Lung (tissue), 11 donors: ENCODE measurements at regions not wholly inside any gene's neighbourhood (a gene's known extent, or its start where the extent isn't known, plus 50 kb on each side); places are given as distances from the start of the nearest gene placed in this dataset.

Experiments used
- ATAC-seq: fragments of 200-7000 bp; cut with Tn5 transposase; one replicate; pipeline ENCODE4 v1.9.1; 2020; ENCODE audit warnings: moderate number of reproducible peaks; ENCODE audit not compliant: insufficient read depth, low FRiP score
- DNase-seq, 3 donors: peaks; one replicate each; pipeline ENCODE4 v3.0.0-alpha.2; 2013 to 2017
- H3K27ac ChIP-seq, 2 donors: one replicate each; pipeline ENCODE4 v1.5.1; 2013; ENCODE audit warnings: mild to moderate bottlenecking in 2 of 2, moderate library complexity in 2 of 2, control low read depth in 1 of 2, inconsistent platforms in 1 of 2, low read depth in 1 of 2, low read length in 1 of 2
- H3K27me3 ChIP-seq, 3 donors: one replicate each; pipeline ENCODE4 v1.5.1; 2013; ENCODE audit warnings: low read length in 2 of 3; ENCODE audit not compliant: control insufficient read depth in 3 of 3, insufficient read depth in 3 of 3
- H3K36me3 ChIP-seq, 4 donors: one replicate each; pipeline ENCODE4 v1.5.1; 2013; ENCODE audit warnings: low read length in 4 of 4, mild to moderate bottlenecking in 1 of 4, moderate library complexity in 1 of 4; ENCODE audit not compliant: control insufficient read depth in 4 of 4, insufficient read depth in 4 of 4
- H3K4me1 ChIP-seq, 5 donors: one replicate each; pipeline ENCODE4 v1.5.1; 2013; ENCODE audit warnings: low read length in 5 of 5, mild to moderate bottlenecking in 2 of 5, moderate library complexity in 1 of 5; ENCODE audit not compliant: control insufficient read depth in 5 of 5, insufficient read depth in 5 of 5
- H3K4me3 ChIP-seq: one replicate; pipeline ENCODE4 v1.5.1; 2013; ENCODE audit warnings: mild to moderate bottlenecking, control low read depth, moderate library complexity
- H3K9ac ChIP-seq, 2 donors: one replicate each; pipeline ENCODE4 v1.5.1; 2013; ENCODE audit warnings: low read length in 2 of 2, control low read depth in 1 of 2; ENCODE audit not compliant: insufficient read depth in 1 of 2
- H3K9me3 ChIP-seq, 4 donors: one replicate each; pipeline ENCODE4 v1.5.1; 2013; ENCODE audit warnings: low read length in 3 of 4, mild to moderate bottlenecking in 1 of 4, moderate library complexity in 1 of 4; ENCODE audit not compliant: control insufficient read depth in 4 of 4, insufficient read depth in 3 of 4
- WGBS, 2 donors: extraction: QIAGEN DNeasy Blood & Tissue Kit; methylation state at CpG; one replicate each; pipeline ENCODE4 v1.1.7; 2013; 5-methylcytosine and 5-hydroxymethylcytosine counted together
- TF ChIP-seq, protein P1 (sequence below): IDR thresholded peaks from 2 replicates; pipeline ENCODE4 v1.5.1; 2012; ENCODE audit warnings: mild to moderate bottlenecking; ENCODE audit errors: control extremely low read depth, extremely low read depth
- donor health status: control.
- donor health status: control.
- donor health status: Bipolar disorder and iron deficiency.
- donor health status: healthy.
- donor health status: DM: yes; HTN: yes; CAD: no.

DNA sequence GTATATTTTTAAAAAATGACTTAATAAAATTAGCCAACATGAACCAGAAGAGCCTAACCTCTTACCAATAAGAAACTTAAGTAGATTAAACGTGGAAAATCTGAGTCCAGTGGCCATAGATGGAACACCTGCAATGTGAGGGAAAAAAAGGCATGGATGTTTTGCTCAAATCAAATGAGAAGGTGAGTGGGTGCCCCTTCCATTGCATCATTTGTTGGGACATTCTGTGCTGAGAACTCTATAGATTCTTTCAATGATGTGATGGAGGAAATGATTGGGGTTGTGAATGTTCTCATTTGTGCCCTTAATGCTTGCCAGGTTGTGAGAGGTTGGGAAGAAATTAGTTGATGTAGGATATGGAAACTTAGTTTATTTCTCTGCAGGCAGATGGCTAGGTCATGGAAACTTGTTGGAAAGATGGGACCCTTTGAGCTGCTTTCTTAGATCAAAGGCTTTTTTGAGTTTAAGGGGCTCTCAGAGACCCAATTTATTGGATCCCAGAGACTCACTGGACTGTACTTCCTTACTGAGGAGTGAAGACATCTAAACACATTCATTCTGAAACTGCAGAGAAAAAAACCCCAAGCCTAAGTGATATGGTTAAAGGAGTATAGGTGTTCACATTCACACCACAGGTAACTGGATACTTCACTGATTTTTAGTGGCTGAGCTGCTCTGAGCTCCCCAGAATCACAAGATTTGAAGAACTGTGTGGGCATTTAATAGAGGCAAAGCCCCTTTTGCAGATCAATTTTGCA lies 95.9 kb downstream of the DACT1 start:
- no peaks in the 10 kb centered on the region for H3K27me3 ChIP-seq
- H3K9ac ChIP-seq, result no peak overlapping the region
- H3K4me1 ChIP-seq, result no peaks in the 10 kb centered on the region
- WGBS, 2 donors, result 86 to 92% methylated on average over 1 of the region's 1 CpG
- no peak overlapping the region for H3K4me3 ChIP-seq
- no peaks in the 10 kb centered on the region for H3K36me3 ChIP-seq
- H3K9me3 ChIP-seq, result peaks cover 0 to 1% (median 0%) of the 10 kb centered on the region in 4 donors
- DNase-seq (no peak), ATAC-seq (no peak)
- H3K27ac ChIP-seq, result no peak overlapping the region
- TF ChIP-seq, protein P1, sequence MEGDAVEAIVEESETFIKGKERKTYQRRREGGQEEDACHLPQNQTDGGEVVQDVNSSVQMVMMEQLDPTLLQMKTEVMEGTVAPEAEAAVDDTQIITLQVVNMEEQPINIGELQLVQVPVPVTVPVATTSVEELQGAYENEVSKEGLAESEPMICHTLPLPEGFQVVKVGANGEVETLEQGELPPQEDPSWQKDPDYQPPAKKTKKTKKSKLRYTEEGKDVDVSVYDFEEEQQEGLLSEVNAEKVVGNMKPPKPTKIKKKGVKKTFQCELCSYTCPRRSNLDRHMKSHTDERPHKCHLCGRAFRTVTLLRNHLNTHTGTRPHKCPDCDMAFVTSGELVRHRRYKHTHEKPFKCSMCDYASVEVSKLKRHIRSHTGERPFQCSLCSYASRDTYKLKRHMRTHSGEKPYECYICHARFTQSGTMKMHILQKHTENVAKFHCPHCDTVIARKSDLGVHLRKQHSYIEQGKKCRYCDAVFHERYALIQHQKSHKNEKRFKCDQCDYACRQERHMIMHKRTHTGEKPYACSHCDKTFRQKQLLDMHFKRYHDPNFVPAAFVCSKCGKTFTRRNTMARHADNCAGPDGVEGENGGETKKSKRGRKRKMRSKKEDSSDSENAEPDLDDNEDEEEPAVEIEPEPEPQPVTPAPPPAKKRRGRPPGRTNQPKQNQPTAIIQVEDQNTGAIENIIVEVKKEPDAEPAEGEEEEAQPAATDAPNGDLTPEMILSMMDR, result no peak

DNA sequence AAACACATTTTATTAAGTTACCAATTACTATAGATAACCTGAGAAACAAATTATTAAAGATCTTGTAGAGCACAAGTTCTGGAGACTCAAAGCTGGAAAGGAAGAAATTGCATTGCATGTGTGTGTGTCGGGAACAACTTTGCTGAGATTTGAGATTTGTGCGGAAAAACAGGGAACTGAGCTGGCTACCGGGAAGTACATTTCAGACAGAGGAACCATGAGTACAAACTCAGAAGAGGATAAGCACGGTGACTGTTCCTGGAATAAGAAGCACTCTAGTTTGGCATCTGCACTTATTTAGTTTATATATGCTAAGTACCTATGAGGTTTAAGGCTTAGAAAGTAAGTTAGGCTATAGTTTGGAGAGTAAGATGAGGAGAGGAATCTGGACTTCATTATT lies 97.8 kb downstream of the DACT1 start:
- H3K36me3 ChIP-seq, result no peaks in the 10 kb centered on the region
- H3K27me3 ChIP-seq, result no peaks in the 10 kb centered on the region
- H3K9ac ChIP-seq, result no peak overlapping the region
- H3K4me3 ChIP-seq, result no peak overlapping the region
- DNase-seq, result no peak
- H3K27ac ChIP-seq, result no peak overlapping the region
- WGBS, 2 donors, result 52 to 59% methylated on average over 4 of the region's 4 CpGs
- no peaks in the 10 kb centered on the region for H3K4me1 ChIP-seq
- H3K9me3 ChIP-seq, result no peaks in the 10 kb centered on the region
- no peak for ATAC-seq
- TF ChIP-seq, protein P1, result no peak

DNA sequence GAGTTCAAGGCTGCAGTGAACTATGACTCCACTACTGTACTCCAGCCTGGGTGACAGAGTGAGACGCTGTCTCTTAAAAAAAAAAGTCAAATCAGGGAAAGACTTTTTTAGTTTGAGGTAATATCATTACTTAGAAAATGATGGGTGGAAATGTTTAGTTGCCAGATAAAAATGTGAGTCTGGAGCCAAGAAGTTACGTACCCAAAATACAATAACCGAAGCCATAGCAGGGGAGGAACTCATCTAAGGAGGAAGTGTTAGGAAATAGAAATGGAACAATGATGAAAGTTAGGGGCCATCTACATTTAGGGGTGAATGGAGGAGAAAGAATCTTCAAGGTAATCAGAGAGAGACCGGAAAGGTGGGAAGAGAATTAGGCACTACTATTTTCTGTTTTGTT lies 98.8 kb downstream of the DACT1 start:
- WGBS, 2 donors, result 54 to 68% methylated on average over 4 of the region's 4 CpGs
- TF ChIP-seq, protein P1, result no peak

DNA sequence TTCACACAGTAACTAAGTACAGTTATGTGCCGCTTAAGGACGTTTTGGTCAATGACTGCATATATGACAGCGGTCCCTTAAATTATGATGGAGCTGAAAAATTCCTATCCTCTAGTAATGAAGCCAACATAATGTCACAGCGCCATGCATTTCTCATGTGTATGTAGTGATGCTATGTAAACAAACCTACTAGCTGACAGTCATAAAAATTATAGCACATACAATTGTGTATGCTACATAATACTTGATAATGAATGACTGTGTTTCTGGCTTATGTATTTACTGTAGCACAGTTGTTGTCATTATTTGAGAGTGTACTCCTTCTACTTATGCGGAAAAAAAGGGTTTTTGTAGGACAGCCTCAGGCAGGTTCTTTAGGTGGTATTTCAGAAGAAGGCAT lies 99.7 kb downstream of the DACT1 start:
- H3K4me3 ChIP-seq, result no peak overlapping the region
- DNase-seq (no peak), ATAC-seq (no peak)
- H3K9me3 ChIP-seq, result no peaks in the 10 kb centered on the region
- no peaks in the 10 kb centered on the region for H3K36me3 ChIP-seq
- no peaks in the 10 kb centered on the region for H3K4me1 ChIP-seq
- 93 to 98% methylated on average over 5 of the region's 5 CpGs for WGBS, 2 donors
- H3K9ac ChIP-seq, result no peak overlapping the region
- H3K27me3 ChIP-seq, result no peaks in the 10 kb centered on the region
- H3K27ac ChIP-seq, result no peak overlapping the region
- TF ChIP-seq, protein P1, result no peak

More for the DNA sequence above, 98.8 kb downstream of the DACT1 start:
- Histone ChIP-seq H3K36me3 (no peaks in the 10 kb centered on the region), H3K9ac (no peak overlapping the region), H3K4me3 (no peak overlapping the region), H3K4me1 (no peaks in the 10 kb centered on the region), H3K9me3 (no peaks in the 10 kb centered on the region), H3K27me3 (no peaks in the 10 kb centered on the region), H3K27ac (no peak overlapping the region)
- DNase-seq, result no peak
- no peak for ATAC-seq
